HCT116 (cell line): ENCODE measurements at regions not wholly inside any gene's neighbourhood (a gene's known extent, or its start where the extent isn't known, plus 50 kb on each side); places are given as distances from the start of the nearest gene placed in this dataset.

Experiments
- ATAC-seq: fragments of 200-7000 bp; cut with Tn5 transposase; 2 replicates; pipeline ENCODE4 v1.9.1; 2020; ENCODE audit warnings: mild to moderate bottlenecking, moderate library complexity
- BruUV-seq: library from RNA; stranded (reverse); fragments of 400-500 nt; replicated peaks from 2 replicates; lab custom pipeline; 2021; lab: Mats Ljungman, UMichigan
- CTCF ChIA-PET: fragments of 300-600 bp; sonication (Branson Sonifier 250); formaldehyde crosslinking; loops from one replicate; lab custom pipeline; 2021; ENCODE audit warnings: antibody characterized with exemption; lab: Charles Lee
- POLR2A ChIA-PET: fragments of 300-600, 350-600 bp; sonication (Branson Sonifier 250); formaldehyde crosslinking; loops from one replicate; lab custom pipeline; 2021; ENCODE audit warnings: antibody characterized with exemption; lab: Charles Lee
- RAD21 ChIA-PET, 2 experiments: fragments of 300-600 bp; sonication (Branson Sonifier 250); formaldehyde crosslinking; loops; one replicate each; lab custom pipeline; 2023; ENCODE audit warnings: low total read pairs in 2 of 2; ENCODE audit not compliant: uncharacterized antibody in 2 of 2, unreplicated experiment in 2 of 2, low non-redundant PET in 1 of 2; lab: Charles Lee
- DNase-seq: peaks from one replicate; pipeline ENCODE4 v3.0.0-alpha.2; 2010; ENCODE audit warnings: low read depth, low spot score
- H2AFZ ChIP-seq: fragments of 200-600 bp; shearing (Covaris generic), sonication (generic); 2 replicates; pipeline ENCODE4 v1.6.1; 2017; ENCODE audit warnings: low read depth, mixed run types, mixed read lengths, antibody characterized with exemption, low read length; ENCODE audit not compliant: poor library complexity, severe bottlenecking
- H3K27ac ChIP-seq: 2 replicates; pipeline ENCODE4 v1.5.1; 2012; ENCODE audit warnings: low read depth, low read length
- H3K27me3 ChIP-seq: fragments of 200-600 bp; sonication (generic); 2 replicates; pipeline ENCODE4 v1.6.1; 2016; ENCODE audit warnings: mixed run types, low read length, mixed read lengths; ENCODE audit not compliant: insufficient read depth
- H3K36me3 ChIP-seq, 2 experiments: fragments of 200-500 bp in 1 of 2; fragments of 200-600 bp in 1 of 2; sonication (Bioruptor generic) in 1 of 2; sonication (generic) in 1 of 2; 2 replicates each; pipeline versions ENCODE4 v1.5.1 to v1.6.1; 2014 to 2016; ENCODE audit warnings: low read length in 2 of 2, inconsistent platforms in 1 of 2, mixed read lengths in 1 of 2, mixed run types in 1 of 2; ENCODE audit not compliant: insufficient read depth in 2 of 2, control insufficient read depth in 1 of 2
- H3K4me1 ChIP-seq, 2 experiments: fragments of 200-600 bp in 1 of 2; sonication (generic) in 1 of 2; 2 replicates each; pipeline versions ENCODE4 v1.5.1 to v1.6.1; 2012 to 2017; ENCODE audit warnings: low read length in 2 of 2, inconsistent platforms in 1 of 2, mild to moderate bottlenecking in 1 of 2, mixed read lengths in 1 of 2, mixed run types in 1 of 2, moderate library complexity in 1 of 2; ENCODE audit not compliant: insufficient read depth in 2 of 2, control insufficient read depth in 1 of 2
- H3K4me2 ChIP-seq: fragments of 200-600 bp; sonication (generic); 2 replicates; pipeline ENCODE4 v1.6.1; 2017; ENCODE audit warnings: mixed run types, low read length, mixed read lengths
- H3K4me3 ChIP-seq, 2 experiments: fragments of 200-600 bp in 1 of 2; sonication (generic) in 1 of 2; replicated peaks in 1 of 2; 2 replicates each; pipeline ENCODE4 v1.5.1; 2011 to 2016; ENCODE audit warnings: low read length in 2 of 2, control low read depth in 1 of 2, low read depth in 1 of 2, mild to moderate bottlenecking in 1 of 2, mixed read lengths in 1 of 2, mixed run types in 1 of 2
- H3K79me2 ChIP-seq: fragments of 200-600 bp; sonication (generic); 2 replicates; pipeline ENCODE4 v1.6.1; 2017; ENCODE audit warnings: mild to moderate bottlenecking, mixed run types, low read length, moderate library complexity, mixed read lengths; ENCODE audit not compliant: insufficient read depth
- H3K9ac ChIP-seq: fragments of 200-600 bp; sonication (generic); 2 replicates; pipeline ENCODE4 v1.6.1; 2016; ENCODE audit warnings: low read length, mixed read lengths
- H3K9me2 ChIP-seq: fragments of 200-600 bp; sonication (generic), shearing (Covaris generic); 2 replicates; pipeline ENCODE4 v1.6.1; 2017; ENCODE audit warnings: mixed run types, mild to moderate bottlenecking, moderate library complexity; ENCODE audit not compliant: insufficient read depth
- H3K9me3 ChIP-seq, 2 experiments: fragments of 200-500 bp in 1 of 2; fragments of 200-600 bp in 1 of 2; sonication (Bioruptor generic) in 1 of 2; sonication (generic) in 1 of 2; 2 replicates each; pipeline ENCODE4 v1.6.1; 2014 to 2017; ENCODE audit warnings: low read length in 2 of 2, mixed read lengths in 2 of 2, inconsistent platforms in 1 of 2, low read depth in 1 of 2, mild to moderate bottlenecking in 1 of 2, mixed run types in 1 of 2, moderate library complexity in 1 of 2; ENCODE audit not compliant: control insufficient read depth in 1 of 2, insufficient read depth in 1 of 2
- H4K20me1 ChIP-seq: fragments of 200-600 bp; sonication (generic), shearing (Covaris generic); 2 replicates; pipeline ENCODE4 v1.6.1; 2017; ENCODE audit warnings: mixed run types, mild to moderate bottlenecking, moderate library complexity; ENCODE audit not compliant: insufficient read depth
- ATF3 ChIP-seq: IDR thresholded peaks from 2 replicates; pipeline ENCODE4 v1.6.1; 2012
- CBX3 ChIP-seq: IDR thresholded peaks from 2 replicates; pipeline ENCODE4 v1.6.1; 2012; ENCODE audit warnings: low read depth
- CEBPB ChIP-seq: IDR thresholded peaks from 2 replicates; pipeline ENCODE4 v1.6.1; 2012; ENCODE audit warnings: low read depth
- CTCF ChIP-seq, 3 experiments: fragments of 200-600 bp in 1 of 3; sonication (generic) in 1 of 3; IDR thresholded peaks in 2 of 3; conservative IDR thresholded peaks in 1 of 3; 2 replicates each; pipeline ENCODE4 v1.5.1; 2012 to 2017; ENCODE audit warnings: low read depth in 2 of 3, low read length in 2 of 3, antibody characterized with exemption in 1 of 3, borderline replicate concordance in 1 of 3, control low read depth in 1 of 3, mild to moderate bottlenecking in 1 of 3, mixed read lengths in 1 of 3, mixed run types in 1 of 3, moderate library complexity in 1 of 3; ENCODE audit not compliant: insufficient read depth in 1 of 3
- ELF1 ChIP-seq: IDR thresholded peaks from 2 replicates; pipeline ENCODE4 v1.6.1; 2012; ENCODE audit warnings: low read depth, borderline replicate concordance
- EZH2phosphoT487 ChIP-seq: fragments of 200-600 bp; IDR thresholded peaks from 2 replicates; pipeline ENCODE4 v1.6.1; 2018; ENCODE audit warnings: antibody characterized with exemption, borderline replicate concordance
- JUND ChIP-seq: IDR thresholded peaks from 2 replicates; pipeline ENCODE4 v1.6.1; 2012
- POLR2A ChIP-seq: IDR thresholded peaks from 2 replicates; pipeline ENCODE4 v1.7.0; 2011; ENCODE audit warnings: borderline replicate concordance; ENCODE audit not compliant: insufficient read depth, insufficient read length; ENCODE audit errors: extremely low read depth
- POLR2AphosphoS5 ChIP-seq: IDR thresholded peaks from 2 replicates; pipeline ENCODE4 v1.6.1; 2011; ENCODE audit warnings: mild to moderate bottlenecking, low read depth, low read length, moderate library complexity
- REST ChIP-seq: IDR thresholded peaks from 2 replicates; pipeline ENCODE4 v1.6.1; 2012; ENCODE audit warnings: low read depth
- SIN3A ChIP-seq: IDR thresholded peaks from 2 replicates; pipeline ENCODE4 v1.6.1; 2012; ENCODE audit warnings: low read depth
- SP1 ChIP-seq: IDR thresholded peaks from 2 replicates; pipeline ENCODE4 v1.6.1; 2012; ENCODE audit warnings: low read depth
- SRF ChIP-seq: IDR thresholded peaks from 2 replicates; pipeline ENCODE4 v1.6.1; 2012; ENCODE audit warnings: low read depth
- TCF7L2 ChIP-seq: IDR thresholded peaks from 2 replicates; pipeline ENCODE4 v1.7.0; 2011; ENCODE audit warnings: borderline replicate concordance, inconsistent platforms; ENCODE audit not compliant: insufficient read depth, insufficient read length; ENCODE audit errors: extremely low read depth
- ZNF274 ChIP-seq: fragments of 200-500 bp; sonication (Bioruptor generic); IDR thresholded peaks from 2 replicates; pipeline ENCODE4 v1.6.1; 2014; ENCODE audit warnings: mild to moderate bottlenecking, low read depth, low read length, inconsistent platforms
- intact Hi-C: fragments of 100-400 bp; cut with micrococcal nuclease; formaldehyde crosslinking; loops from 2 replicates; pipeline ENCODE4 v1.10.0; 2022

- CTCF ChIA-PET = no interaction called here
- Histone ChIP-seq H4K20me1 (no peaks in the 10 kb centered on the region), H2AFZ (no peak overlapping the region), H3K4me3 (no peak overlapping the region), H3K9me3 (no peaks in the 10 kb centered on the region), H3K27ac (no peak overlapping the region), H3K36me3 (no peaks in the 10 kb centered on the region), H3K9me2 (no peaks in the 10 kb centered on the region), H3K9ac (no peak overlapping the region), H3K79me2 (no peaks in the 10 kb centered on the region), H3K4me2 (no peak overlapping the region), H3K27me3 (no peaks in the 10 kb centered on the region), H3K4me1 (no peaks in the 10 kb centered on the region)
- RAD21 ChIA-PET = no interaction called here
- BruUV-seq = no TSS peak
- POLR2A ChIA-PET = no interaction called here
- intact Hi-C loops = no loop called here
- ATAC-seq = no peak
- TF ChIP-seq POLR2AphosphoS5 (no peak), ZNF274 (no peak), CEBPB (no peak), ELF1 (no peak), REST (no peak), SP1 (no peak), CTCF (IDR thresholded peaks at IDR 0.05 in 2 of 3, conservative IDR thresholded peaks at IDR 0.05 in 1 of 3; ENCODE audit: borderline replicate concordance in 1 of 3, insufficient read depth in 1 of 3, low read depth in 2 of 3, low read length in 2 of 3) (no peak), SIN3A (no peak), CBX3 (no peak), POLR2A (no peak), SRF (no peak), TCF7L2 (no peak), JUND (no peak), EZH2phosphoT487 (no peak), ATF3 (no peak)
- no peak for DNase-seq
Observed at GRCh38 chr12:83659321-83659720, 972.6 kb downstream of the TMTC2 start.
